Endothelial cell (in vitro differentiated cells): ENCODE measurements at regions not wholly inside any gene's neighbourhood (a gene's known extent, or its start where the extent isn't known, plus 50 kb on each side); places are given as distances from the start of the nearest gene placed in this dataset.
A peak's percentile ranks its signal among the peaks of the same experiment; 100 is the strongest.

ENCODE experiments used
- DNase-seq: peaks from one replicate; pipeline ENCODE4 v3.0.0; 2021; ENCODE audit warnings: low spot score
- H3K27ac Mint-ChIP-seq: one replicate; pipeline ENCODE4 v1.8.0; 2021; ENCODE audit warnings: mixed read lengths, inconsistent platforms; ENCODE audit not compliant: unreplicated experiment
- H3K27me3 Mint-ChIP-seq: one replicate; pipeline ENCODE4 v1.8.0; 2021; ENCODE audit warnings: mild to moderate bottlenecking, moderate library complexity, mixed read lengths, inconsistent platforms; ENCODE audit not compliant: unreplicated experiment
- H3K36me3 Mint-ChIP-seq: one replicate; pipeline ENCODE4 v1.8.0; 2021; ENCODE audit warnings: mild to moderate bottlenecking, low read depth, mixed read lengths, inconsistent platforms; ENCODE audit not compliant: unreplicated experiment
- H3K4me1 Mint-ChIP-seq: one replicate; pipeline ENCODE4 v1.8.0; 2021; ENCODE audit warnings: mild to moderate bottlenecking, mixed read lengths, inconsistent platforms; ENCODE audit not compliant: unreplicated experiment
- H3K4me3 Mint-ChIP-seq: one replicate; pipeline ENCODE4 v1.8.0; 2021; ENCODE audit warnings: mild to moderate bottlenecking, mixed read lengths, inconsistent platforms; ENCODE audit not compliant: unreplicated experiment
- H3K9me3 Mint-ChIP-seq: one replicate; pipeline ENCODE4 v1.8.0; 2021; ENCODE audit warnings: mixed read lengths, inconsistent platforms; ENCODE audit not compliant: unreplicated experiment
- CTCF ChIP-seq: fragments of 200-600 bp; sonication (generic); IDR thresholded peaks from one replicate; pipeline ENCODE4 v1.5.0; 2021; ENCODE audit warnings: antibody characterized with exemption; ENCODE audit not compliant: unreplicated experiment

GRCh38 chr16:31710880-31711279 is 162.7 kb upstream of the ZNF267 start:
- Mint-ChIP-seq H3K9me3 (no peaks in the 10 kb centered on the region), H3K4me1 (peaks cover 19% of the 10 kb centered on the region), H3K36me3 (peaks cover 35% of the 10 kb centered on the region), H3K27me3 (peaks cover 19% of the 10 kb centered on the region), H3K4me3 (no peak overlapping the region), H3K27ac (no peak overlapping the region)
- TF ChIP-seq CTCF: no peak
- DNase-seq: no peak

- Mint-ChIP-seq H3K9me3 (no peaks in the 10 kb centered on the region), H3K4me3 (no peak overlapping the region), H3K36me3 (peaks cover 35% of the 10 kb centered on the region), H3K27ac (no peak overlapping the region), H3K4me1 (peaks cover 24% of the 10 kb centered on the region), H3K27me3 (peaks cover 19% of the 10 kb centered on the region)
- DNase-seq: no peak
- TF ChIP-seq CTCF: no peak
Observed at GRCh38 chr16:31711344-31711845, 162.2 kb upstream of the ZNF267 start.

GRCh38 chr16:31712064-31712540 is 161.5 kb upstream of the ZNF267 start:
- peak overlapping the region; percentile 73 for H3K4me3 Mint-ChIP-seq
- no peak for DNase-seq
- no peaks in the 10 kb centered on the region for H3K9me3 Mint-ChIP-seq
- no peak for TF ChIP-seq CTCF
- H3K27me3 Mint-ChIP-seq: peaks cover 19% of the 10 kb centered on the region
- peaks cover 34% of the 10 kb centered on the region for H3K36me3 Mint-ChIP-seq
- H3K27ac Mint-ChIP-seq: no peak overlapping the region
- peaks cover 27% of the 10 kb centered on the region for H3K4me1 Mint-ChIP-seq

GRCh38 chr16:31713071-31713944 is 160.3 kb upstream of the ZNF267 start:
- no peaks in the 10 kb centered on the region for H3K9me3 Mint-ChIP-seq
- peaks cover 19% of the 10 kb centered on the region for H3K27me3 Mint-ChIP-seq
- peak overlapping the region; percentile 99 for H3K4me3 Mint-ChIP-seq
- no peak for TF ChIP-seq CTCF
- H3K27ac Mint-ChIP-seq: peak overlapping the region; percentile 99
- peaks cover 27% of the 10 kb centered on the region for H3K4me1 Mint-ChIP-seq
- H3K36me3 Mint-ChIP-seq: peaks cover 36% of the 10 kb centered on the region
- peak; percentile 88 for DNase-seq
